ENCODE measurements at regions not wholly inside any gene's neighbourhood (a gene's known extent, or its start where the extent isn't known, plus 50 kb on each side); places are given as distances from the start of the nearest gene placed in this dataset.
A peak's percentile ranks its signal among the peaks of the same experiment; 100 is the strongest.

- DNase-seq: no peak
Measured at GRCh38 chr5:33223563-33224284, 217.0 kb upstream of the TARS1 start.

GRCh38 chr5:33224285-33224961 is 216.3 kb upstream of the TARS1 start:
- no peak for DNase-seq

GRCh38 chr5:33227247-33227646 is 213.5 kb upstream of the TARS1 start:
- DNase-seq: no peak

GRCh38 chr5:33227746-33228145 is 213.0 kb upstream of the TARS1 start:
- no peak for DNase-seq

GRCh38 chr5:33228149-33228548 is 212.6 kb upstream of the TARS1 start:
- no peak for DNase-seq

- DNase-seq: no peak
Measured at GRCh38 chr5:33229216-33229615, 211.5 kb upstream of the TARS1 start.

- DNase-seq: no peak
Measured at GRCh38 chr5:33230467-33231078, 210.2 kb upstream of the TARS1 start.

- no peak for DNase-seq
Measured at GRCh38 chr5:33231214-33231710, 209.5 kb upstream of the TARS1 start.

- DNase-seq: no peak
Measured at GRCh38 chr5:33231935-33232334, 208.8 kb upstream of the TARS1 start.

- no peak for DNase-seq
Measured at GRCh38 chr5:33232731-33233505, 207.8 kb upstream of the TARS1 start.

GRCh38 chr5:33235304-33235703 is 205.5 kb upstream of the TARS1 start:
- no peak for DNase-seq

- peak; percentile 22 for DNase-seq
Measured at GRCh38 chr5:33235824-33236223, 204.9 kb upstream of the TARS1 start.

GRCh38 chr5:33237471-33237870 is 203.3 kb upstream of the TARS1 start:
- peak; percentile 45 for DNase-seq

GRCh38 chr5:33238826-33239695 is 201.7 kb upstream of the TARS1 start:
- peak; percentile 90 for DNase-seq

GRCh38 chr5:33240558-33240957 is 200.2 kb upstream of the TARS1 start:
- peak; percentile 23 for DNase-seq

GRCh38 chr5:33241802-33242201 is 199.0 kb upstream of the TARS1 start:
- DNase-seq: peak; percentile 93

GRCh38 chr5:33242277-33242676 is 198.5 kb upstream of the TARS1 start:
- DNase-seq: no peak

GRCh38 chr5:33244441-33245150 is 196.2 kb upstream of the TARS1 start:
- DNase-seq: no peak

GRCh38 chr5:33254579-33254978 is 186.2 kb upstream of the TARS1 start:
- no peak for DNase-seq

GRCh38 chr5:33257807-33258429 is 182.8 kb upstream of the TARS1 start:
- peak; percentile 60 for DNase-seq

GRCh38 chr5:33258553-33258952 is 182.2 kb upstream of the TARS1 start:
- no peak for DNase-seq
